GM21390 (cell line): ENCODE measurements at regions not wholly inside any gene's neighbourhood (a gene's known extent, or its start where the extent isn't known, plus 50 kb on each side); places are given as distances from the start of the nearest gene placed in this dataset.
"Not testable (repeated sequence)": the region's sequence is repeated elsewhere in the genome, so short reads cannot be mapped to it uniquely, and the experiment has no call there.

Source experiments
- ATAC-seq: cut with Tn5 transposase; IDR thresholded peaks from one replicate; pipeline ENCODE4 v1.9.1; 2021; ENCODE audit not compliant: unreplicated experiment

GRCh38 chr2:66177128-66177796, 257.7 kb upstream of the MEIS1 start:
- not testable (repeated sequence) for ATAC-seq

- no peak for ATAC-seq
Measured at GRCh38 chr2:66174491-66174890, 260.4 kb upstream of the MEIS1 start.

- no peak for ATAC-seq
Measured at GRCh38 chr2:66173645-66174044, 261.3 kb upstream of the MEIS1 start.

- ATAC-seq = no peak
Measured at GRCh38 chr2:66171530-66171929, 263.4 kb upstream of the MEIS1 start.

- ATAC-seq = no peak
Measured at GRCh38 chr2:66170744-66171330, 264.1 kb upstream of the MEIS1 start.

- ATAC-seq = no peak
Measured at GRCh38 chr2:66169076-66169475, 265.8 kb upstream of the MEIS1 start.

- no peak for ATAC-seq
Measured at GRCh38 chr2:66164470-66164869, 270.5 kb upstream of the MEIS1 start.

- ATAC-seq = no peak
Measured at GRCh38 chr2:66156171-66156570, 278.8 kb upstream of the MEIS1 start.

- ATAC-seq = no peak
Measured at GRCh38 chr2:66153941-66154340, 281.0 kb upstream of the MEIS1 start.

GRCh38 chr2:66145490-66145889, 289.4 kb upstream of the MEIS1 start:
- ATAC-seq = no peak

- ATAC-seq = not testable (repeated sequence)
Measured at GRCh38 chr2:66144324-66144723, 290.6 kb upstream of the MEIS1 start.

GRCh38 chr2:66137606-66138130, 297.3 kb upstream of the MEIS1 start:
- no peak for ATAC-seq

GRCh38 chr2:66134138-66134701, 300.7 kb upstream of the MEIS1 start:
- no peak for ATAC-seq

GRCh38 chr2:66127656-66128055, 307.3 kb upstream of the MEIS1 start:
- ATAC-seq = no peak

- ATAC-seq = no peak
Measured at GRCh38 chr2:66127061-66127460, 307.9 kb upstream of the MEIS1 start.

GRCh38 chr2:66125951-66126350, 309.0 kb upstream of the MEIS1 start:
- no peak for ATAC-seq

- no peak for ATAC-seq
Measured at GRCh38 chr2:66122516-66122915, 312.4 kb upstream of the MEIS1 start.

GRCh38 chr2:66121946-66122345, 313.0 kb upstream of the MEIS1 start:
- ATAC-seq = no peak

GRCh38 chr2:66113988-66114625, 320.8 kb upstream of the MEIS1 start:
- ATAC-seq = no peak

GRCh38 chr2:66111706-66112105, 323.2 kb upstream of the MEIS1 start:
- no peak for ATAC-seq

- ATAC-seq = no peak
Measured at GRCh38 chr2:66110608-66111007, 324.3 kb upstream of the MEIS1 start.

GRCh38 chr2:66110086-66110485, 324.8 kb upstream of the MEIS1 start:
- no peak for ATAC-seq
